HUES64 (cell line): ENCODE measurements at regions not wholly inside any gene's neighbourhood (a gene's known extent, or its start where the extent isn't known, plus 50 kb on each side); places are given as distances from the start of the nearest gene placed in this dataset.
A peak's percentile ranks its signal among the peaks of the same experiment; 100 is the strongest.

Source experiments
- H3K27ac ChIP-seq: 2 replicates; pipeline ENCODE4 v1.7.0; 2013; ENCODE audit warnings: low read depth, low read length, inconsistent platforms
- H3K27me3 ChIP-seq: 2 replicates; pipeline ENCODE4 v1.6.1; 2013; ENCODE audit warnings: mild to moderate bottlenecking, low read length; ENCODE audit not compliant: insufficient read depth
- H3K36me3 ChIP-seq: 2 replicates; pipeline ENCODE4 v1.6.1; 2013; ENCODE audit warnings: mild to moderate bottlenecking, low read length; ENCODE audit not compliant: insufficient read depth
- H3K4me1 ChIP-seq: 2 replicates; pipeline ENCODE4 v1.6.1; 2013; ENCODE audit warnings: mild to moderate bottlenecking, low read length, moderate library complexity; ENCODE audit not compliant: insufficient read depth
- H3K4me3 ChIP-seq: 2 replicates; pipeline ENCODE4 v1.5.1; 2013; ENCODE audit warnings: mild to moderate bottlenecking, low read length, moderate library complexity
- H3K9ac ChIP-seq: 2 replicates; pipeline ENCODE4 v1.6.1; 2013; ENCODE audit warnings: mild to moderate bottlenecking, low read depth, low read length
- H3K9me3 ChIP-seq: 2 replicates; pipeline ENCODE4 v1.6.1; 2013; ENCODE audit warnings: low read depth, low read length; ENCODE audit not compliant: insufficient read depth
- WGBS: fragments of 150-250, 120-280 bp; methylation state at CpG from one replicate; pipeline ENCODE4 v1.1.7; 2013; ENCODE audit warnings: missing lambda C conversion rate; 5-methylcytosine and 5-hydroxymethylcytosine counted together

GRCh38 chr20:63081351-63081750, 74.6 kb upstream of the BHLHE23 start:
- WGBS = 77% methylated on average over 5 of the region's 5 CpGs
- Histone ChIP-seq H3K4me1 (no peaks in the 10 kb centered on the region), H3K9me3 (peaks cover 12% of the 10 kb centered on the region; the same call in 1 of the 2 replicates), H3K27me3 (peaks cover 14% of the 10 kb centered on the region), H3K4me3 (no peak overlapping the region), H3K9ac (no peak overlapping the region), H3K27ac (no peak overlapping the region), H3K36me3 (no peaks in the 10 kb centered on the region)

DNA sequence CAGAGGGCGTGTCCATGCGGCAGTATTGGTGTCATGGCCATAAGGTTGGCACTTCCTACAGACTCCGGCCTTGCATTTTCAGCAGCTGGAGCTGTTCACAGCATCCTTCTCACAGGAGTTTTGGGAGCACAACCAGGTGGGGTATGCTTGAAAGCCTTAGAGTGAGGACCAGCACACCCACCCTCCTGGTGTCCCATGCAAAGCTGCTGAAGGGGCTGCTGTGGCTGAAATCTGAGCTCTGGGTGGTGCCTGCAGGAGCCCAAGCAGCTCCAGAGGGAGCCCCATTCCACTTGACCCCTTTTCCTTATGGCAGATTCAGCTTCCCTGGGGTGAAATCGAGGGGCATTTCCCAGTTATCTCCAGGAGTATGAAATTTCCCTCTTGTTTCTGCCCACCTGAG, 74.0 kb upstream of the BHLHE23 start:
- Histone ChIP-seq H3K4me3 (no peak overlapping the region), H3K27me3 (peaks cover 14% of the 10 kb centered on the region), H3K9ac (no peak overlapping the region), H3K36me3 (no peaks in the 10 kb centered on the region), H3K4me1 (no peaks in the 10 kb centered on the region), H3K27ac (no peak overlapping the region), H3K9me3 (peaks cover 12% of the 10 kb centered on the region; the same call in 1 of the 2 replicates)
- 86% methylated on average over 4 of the region's 4 CpGs for WGBS

DNA sequence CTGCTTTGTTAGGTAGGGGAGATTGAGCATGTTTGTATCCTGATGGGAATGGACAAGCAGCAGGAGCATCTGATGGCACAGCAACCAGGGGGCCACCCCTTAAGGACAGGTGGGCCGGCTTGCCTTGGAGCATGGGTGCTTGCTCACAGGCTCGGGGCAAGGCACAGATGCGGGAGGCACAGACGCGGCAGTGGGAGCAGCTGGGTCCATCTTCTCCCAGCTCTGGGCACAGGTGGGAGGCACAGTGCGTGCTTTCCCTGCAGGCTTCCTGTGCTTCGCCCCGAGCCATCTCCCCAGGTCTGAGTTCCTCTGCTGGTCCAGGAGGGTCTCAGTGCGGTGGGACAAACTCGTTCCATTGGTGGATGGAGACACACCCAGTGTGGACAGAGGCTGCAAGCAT, 73.6 kb upstream of the BHLHE23 start:
- no peak overlapping the region for H3K4me3 ChIP-seq
- peaks cover 14% of the 10 kb centered on the region for H3K27me3 ChIP-seq
- no peak overlapping the region for H3K27ac ChIP-seq
- H3K9me3 ChIP-seq = peaks cover 12% of the 10 kb centered on the region; the same call in 1 of the 2 replicates
- H3K9ac ChIP-seq = no peak overlapping the region
- no peaks in the 10 kb centered on the region for H3K36me3 ChIP-seq
- no peaks in the 10 kb centered on the region for H3K4me1 ChIP-seq
- 82% methylated on average over 10 of the region's 10 CpGs for WGBS

DNA sequence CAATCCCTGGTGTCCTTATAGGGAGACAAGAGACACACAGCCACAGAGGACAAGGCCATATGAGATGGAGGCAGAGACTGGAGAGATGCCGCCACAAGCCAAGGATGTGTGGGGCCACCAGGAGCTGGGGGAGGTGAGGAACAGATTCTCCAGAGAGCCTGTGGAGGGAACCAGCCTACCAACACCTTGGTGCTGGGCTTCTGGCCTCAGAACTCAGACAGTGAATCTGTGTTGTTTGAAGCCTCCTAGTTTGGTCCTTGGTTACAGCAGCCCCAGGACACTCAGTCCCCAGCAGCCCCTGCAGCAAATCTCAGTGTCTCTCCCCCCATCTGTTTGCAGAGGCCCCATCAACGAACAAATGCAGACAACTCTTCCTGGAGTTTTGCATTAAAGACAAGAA, 73.2 kb upstream of the BHLHE23 start:
- H3K9me3 ChIP-seq = peaks cover 12% of the 10 kb centered on the region; the same call in 1 of the 2 replicates
- no peak overlapping the region for H3K27ac ChIP-seq
- no peaks in the 10 kb centered on the region for H3K36me3 ChIP-seq
- H3K4me3 ChIP-seq = no peak overlapping the region
- H3K9ac ChIP-seq = no peak overlapping the region
- no peaks in the 10 kb centered on the region for H3K4me1 ChIP-seq
- H3K27me3 ChIP-seq = peaks cover 16% of the 10 kb centered on the region
- WGBS = 53% methylated on average over 2 of the region's 2 CpGs

- H3K4me3 ChIP-seq = no peak overlapping the region
These were observed 70.9 kb upstream of the BHLHE23 start for GRCh38 chr20:63077705-63078104.

GRCh38 chr20:63076421-63076820, 69.7 kb upstream of the BHLHE23 start:
- H3K9ac ChIP-seq = no peak overlapping the region
- no peak overlapping the region for H3K27ac ChIP-seq
- no peak overlapping the region for H3K4me3 ChIP-seq
- WGBS = 84% methylated on average over 5 of the region's 5 CpGs
- peaks cover 12% of the 10 kb centered on the region; the same call in 1 of the 2 replicates for H3K9me3 ChIP-seq
- H3K27me3 ChIP-seq = peaks cover 42% of the 10 kb centered on the region
- no peaks in the 10 kb centered on the region for H3K36me3 ChIP-seq
- H3K4me1 ChIP-seq = no peaks in the 10 kb centered on the region

More at GRCh38 chr20:63077705-63078104, 70.9 kb upstream of the BHLHE23 start:
- Histone ChIP-seq H3K27ac (no peak overlapping the region), H3K27me3 (peaks cover 37% of the 10 kb centered on the region), H3K36me3 (no peaks in the 10 kb centered on the region), H3K4me1 (no peaks in the 10 kb centered on the region), H3K9me3 (peaks cover 12% of the 10 kb centered on the region; the same call in 1 of the 2 replicates), H3K9ac (no peak overlapping the region)

DNA sequence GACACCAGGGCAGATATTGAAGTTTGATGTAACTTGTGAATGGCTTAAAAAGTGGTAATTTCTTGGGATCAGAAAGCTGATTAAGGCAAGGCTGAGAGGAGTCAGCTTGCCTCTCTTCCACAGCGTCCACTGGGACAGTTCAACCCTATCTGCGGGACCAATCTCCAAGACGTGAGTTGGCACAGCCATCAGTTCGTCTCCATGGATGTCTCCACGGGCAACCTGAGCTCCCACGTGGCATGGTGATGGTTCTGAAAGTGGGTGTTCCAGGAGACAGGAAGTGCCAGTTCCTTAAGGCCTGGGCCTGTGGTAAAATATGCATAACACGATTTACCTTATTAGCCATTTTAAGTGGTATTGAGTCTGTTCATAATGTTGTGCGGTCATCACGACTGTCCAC, 67.9 kb upstream of the BHLHE23 start:
- Histone ChIP-seq H3K27ac (no peak overlapping the region), H3K9me3 (peaks cover 12% of the 10 kb centered on the region; the same call in 1 of the 2 replicates), H3K4me1 (no peaks in the 10 kb centered on the region), H3K9ac (no peak overlapping the region), H3K27me3 (peaks cover 48% of the 10 kb centered on the region), H3K4me3 (no peak overlapping the region), H3K36me3 (no peaks in the 10 kb centered on the region)
- 74% methylated on average over 9 of the region's 9 CpGs for WGBS

GRCh38 chr20:63074182-63074581, 67.4 kb upstream of the BHLHE23 start:
- 90% methylated on average over 8 of the region's 9 CpGs for WGBS
- Histone ChIP-seq H3K27me3 (peaks cover 48% of the 10 kb centered on the region), H3K9me3 (peaks cover 12% of the 10 kb centered on the region; the same call in 1 of the 2 replicates), H3K4me1 (no peaks in the 10 kb centered on the region), H3K36me3 (no peaks in the 10 kb centered on the region), H3K9ac (no peak overlapping the region), H3K27ac (no peak overlapping the region), H3K4me3 (no peak overlapping the region)

DNA sequence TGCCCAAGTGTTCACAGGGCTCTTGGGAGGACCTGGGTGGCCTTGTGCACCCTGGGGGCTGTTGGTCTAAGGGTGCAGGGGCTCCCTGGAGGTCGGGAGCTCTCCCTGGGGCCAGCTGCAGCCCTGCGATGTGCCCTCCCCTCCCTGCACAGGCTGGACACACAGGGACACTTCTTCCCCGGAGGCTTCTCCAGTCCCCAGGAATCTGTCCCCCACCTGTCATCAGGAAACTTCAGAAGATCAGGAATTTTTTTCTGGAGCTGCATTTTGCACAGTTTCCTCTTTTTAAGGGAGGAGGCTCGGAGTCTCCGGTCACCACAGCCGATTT, 66.9 kb upstream of the BHLHE23 start:
- Histone ChIP-seq H3K27ac (no peak overlapping the region), H3K4me1 (no peaks in the 10 kb centered on the region), H3K9ac (no peak overlapping the region), H3K9me3 (peaks cover 12% of the 10 kb centered on the region; the same call in 1 of the 2 replicates), H3K36me3 (no peaks in the 10 kb centered on the region), H3K4me3 (no peak overlapping the region), H3K27me3 (peaks cover 48% of the 10 kb centered on the region)
- WGBS = 66% methylated on average over 6 of the region's 6 CpGs

DNA sequence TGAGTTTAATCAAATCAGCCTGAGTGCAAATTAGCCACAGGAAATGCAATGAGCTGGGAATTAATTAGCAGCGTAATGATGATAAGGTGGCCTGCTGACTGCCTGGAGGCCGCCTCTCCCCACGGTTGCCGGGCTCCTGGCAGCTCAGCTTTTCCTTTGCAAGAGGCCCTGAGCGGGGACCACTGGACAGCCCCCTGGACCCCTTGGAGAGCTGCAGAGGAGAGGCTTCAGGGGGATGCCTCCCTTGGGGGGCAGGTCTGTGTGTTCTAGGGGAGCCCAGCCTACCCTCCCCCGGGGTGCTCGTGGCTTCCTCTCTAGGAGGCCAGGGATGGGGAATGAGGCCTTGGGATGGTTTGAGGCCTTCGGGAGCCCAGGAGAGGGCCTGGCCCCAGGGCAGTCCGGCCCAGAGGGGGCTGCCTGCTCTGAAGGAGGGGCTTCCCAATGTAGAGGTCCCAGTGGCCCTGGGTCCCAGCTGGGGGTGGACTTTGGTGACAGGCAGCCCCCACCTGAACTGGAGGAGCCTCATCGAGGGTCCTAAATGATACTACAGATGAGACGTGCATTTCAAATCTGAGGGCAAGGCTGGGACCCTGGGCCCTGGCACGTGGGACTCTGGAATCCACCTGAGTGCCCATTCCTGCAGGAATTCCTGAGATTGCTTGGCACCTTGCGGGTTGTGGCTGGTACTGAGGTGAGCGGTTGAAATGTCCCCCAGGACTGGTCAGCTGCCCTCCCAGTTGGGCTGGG, 66.4 kb upstream of the BHLHE23 start:
- Histone ChIP-seq H3K27ac (no peak overlapping the region), H3K4me1 (no peaks in the 10 kb centered on the region), H3K9me3 (peaks cover 7% of the 10 kb centered on the region; the same call in 1 of the 2 replicates), H3K27me3 (peaks cover 48% of the 10 kb centered on the region), H3K4me3 (no peak overlapping the region), H3K36me3 (no peaks in the 10 kb centered on the region), H3K9ac (no peak overlapping the region)
- WGBS = 79% methylated on average over 14 of the region's 14 CpGs

DNA sequence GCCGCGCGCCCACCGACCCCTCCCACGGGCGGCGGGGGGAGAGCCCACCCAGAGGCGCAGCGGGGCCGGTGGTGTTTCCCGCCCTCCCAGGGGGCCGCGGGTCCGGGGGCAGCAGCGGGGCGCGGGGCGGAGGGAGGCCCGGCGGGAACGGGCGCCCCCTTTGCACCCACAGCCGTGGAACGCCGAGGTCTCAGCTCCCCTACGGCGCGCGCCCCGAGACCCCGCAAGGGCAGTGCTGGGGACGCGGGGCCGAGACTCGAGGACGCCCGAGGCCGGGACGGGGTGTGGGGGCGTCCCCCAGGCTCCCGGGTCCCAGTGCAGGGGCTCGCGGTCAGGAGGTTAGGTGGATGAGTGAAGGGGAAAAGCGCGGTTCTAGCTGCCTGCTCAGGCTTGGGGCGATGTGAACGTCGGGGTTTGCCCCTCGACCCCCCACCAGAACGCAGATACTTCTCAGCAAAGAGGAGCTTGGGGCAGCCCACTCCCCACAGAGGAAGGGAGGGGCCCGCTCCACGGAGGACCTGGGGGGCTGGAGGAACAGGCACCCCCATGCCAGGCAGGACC, 65.5 kb upstream of the BHLHE23 start:
- peaks cover 48% of the 10 kb centered on the region for H3K27me3 ChIP-seq
- H3K27ac ChIP-seq = no peak overlapping the region
- 18% methylated on average over 52 of the region's 52 CpGs for WGBS
- H3K9ac ChIP-seq = no peak overlapping the region
- no peaks in the 10 kb centered on the region for H3K9me3 ChIP-seq
- peak overlapping the region; percentile 25; the same call in 1 of the 2 replicates for H3K4me3 ChIP-seq
- no peaks in the 10 kb centered on the region for H3K4me1 ChIP-seq
- H3K36me3 ChIP-seq = no peaks in the 10 kb centered on the region
